Skeletal muscle satellite cell (primary cell): ENCODE measurements at regions not wholly inside any gene's neighbourhood (a gene's known extent, or its start where the extent isn't known, plus 50 kb on each side); places are given as distances from the start of the nearest gene placed in this dataset.

Source experiments
- H3K27me3 ChIP-seq: 2 replicates; pipeline ENCODE4 v1.7.0; 2013; ENCODE audit warnings: low read length; ENCODE audit not compliant: control insufficient read depth, insufficient read depth
- H3K36me3 ChIP-seq: 2 replicates; pipeline ENCODE4 v1.7.0; 2013; ENCODE audit warnings: mild to moderate bottlenecking, control low read depth, low read length; ENCODE audit not compliant: insufficient read depth
- H3K4me1 ChIP-seq: 2 replicates; pipeline ENCODE4 v1.7.0; 2013; ENCODE audit warnings: low read length; ENCODE audit not compliant: control insufficient read depth, insufficient read depth
- H3K4me2 ChIP-seq: 2 replicates; pipeline ENCODE4 v1.7.0; 2013; ENCODE audit warnings: mild to moderate bottlenecking, low read length
- H3K4me3 ChIP-seq: 2 replicates; pipeline ENCODE4 v1.7.0; 2013; ENCODE audit warnings: low read length
- H3K9ac ChIP-seq: 2 replicates; pipeline ENCODE4 v1.7.0; 2013; ENCODE audit warnings: mild to moderate bottlenecking, low read depth, low read length, moderate library complexity
- H3K9me3 ChIP-seq: replicated peaks from 2 replicates; pipeline ENCODE4 v1.7.0; 2013; ENCODE audit warnings: mild to moderate bottlenecking, control low read depth, low read length

- Histone ChIP-seq H3K9ac (no peak overlapping the region), H3K36me3 (no peaks in the 10 kb centered on the region), H3K27me3 (no peaks in the 10 kb centered on the region), H3K9me3 (no peaks in the 10 kb centered on the region), H3K4me3 (no peak overlapping the region), H3K4me2 (no peak overlapping the region), H3K4me1 (peaks cover 16% of the 10 kb centered on the region)
These were observed 163.7 kb upstream of the NDUFV2 start for GRCh38 chr18:8938817-8939216.

- Histone ChIP-seq H3K36me3 (no peaks in the 10 kb centered on the region), H3K4me3 (no peak overlapping the region), H3K4me2 (no peak overlapping the region), H3K4me1 (peaks cover 34% of the 10 kb centered on the region), H3K9me3 (peaks cover 5% of the 10 kb centered on the region), H3K27me3 (no peaks in the 10 kb centered on the region), H3K9ac (no peak overlapping the region)
These were observed 160.2 kb upstream of the NDUFV2 start for GRCh38 chr18:8942021-8942908.

GRCh38 chr18:8942909-8943545, 159.5 kb upstream of the NDUFV2 start:
- no peak overlapping the region for H3K9ac ChIP-seq
- no peaks in the 10 kb centered on the region for H3K27me3 ChIP-seq
- peaks cover 5% of the 10 kb centered on the region for H3K9me3 ChIP-seq
- no peak overlapping the region for H3K4me3 ChIP-seq
- H3K36me3 ChIP-seq = no peaks in the 10 kb centered on the region
- H3K4me2 ChIP-seq = no peak overlapping the region
- H3K4me1 ChIP-seq = peaks cover 35% of the 10 kb centered on the region

- peak overlapping the region; percentile 10 for H3K4me2 ChIP-seq
- H3K9ac ChIP-seq = no peak overlapping the region
- no peaks in the 10 kb centered on the region for H3K36me3 ChIP-seq
- peaks cover 43% of the 10 kb centered on the region for H3K4me1 ChIP-seq
- H3K27me3 ChIP-seq = no peaks in the 10 kb centered on the region
- H3K4me3 ChIP-seq = no peak overlapping the region
- H3K9me3 ChIP-seq = peaks cover 5% of the 10 kb centered on the region
These were observed 158.3 kb upstream of the NDUFV2 start for GRCh38 chr18:8943900-8944870.

GRCh38 chr18:8944871-8945245, 157.6 kb upstream of the NDUFV2 start:
- Histone ChIP-seq H3K36me3 (no peaks in the 10 kb centered on the region), H3K4me1 (peaks cover 50% of the 10 kb centered on the region), H3K27me3 (no peaks in the 10 kb centered on the region), H3K9me3 (peaks cover 5% of the 10 kb centered on the region), H3K4me3 (no peak overlapping the region), H3K9ac (peak overlapping the region; percentile 61), H3K4me2 (no peak overlapping the region)

- Histone ChIP-seq H3K9me3 (peaks cover 5% of the 10 kb centered on the region), H3K4me1 (peaks cover 50% of the 10 kb centered on the region), H3K4me2 (peak overlapping the region; percentile 36), H3K27me3 (no peaks in the 10 kb centered on the region), H3K9ac (peak overlapping the region; percentile 61), H3K4me3 (no peak overlapping the region), H3K36me3 (no peaks in the 10 kb centered on the region)
These were observed 157.0 kb upstream of the NDUFV2 start for GRCh38 chr18:8945514-8945913.

- Histone ChIP-seq H3K9ac (peak overlapping the region; percentile 61), H3K9me3 (peaks cover 5% of the 10 kb centered on the region), H3K27me3 (no peaks in the 10 kb centered on the region), H3K4me3 (no peak overlapping the region), H3K4me1 (peaks cover 50% of the 10 kb centered on the region), H3K36me3 (no peaks in the 10 kb centered on the region), H3K4me2 (peak overlapping the region; percentile 36)
These were observed 156.2 kb upstream of the NDUFV2 start for GRCh38 chr18:8946066-8946838.

GRCh38 chr18:8947566-8947965, 154.9 kb upstream of the NDUFV2 start:
- H3K9me3 ChIP-seq = peaks cover 5% of the 10 kb centered on the region
- no peaks in the 10 kb centered on the region for H3K36me3 ChIP-seq
- H3K27me3 ChIP-seq = no peaks in the 10 kb centered on the region
- no peak overlapping the region for H3K4me3 ChIP-seq
- peaks cover 55% of the 10 kb centered on the region for H3K4me1 ChIP-seq
- H3K9ac ChIP-seq = no peak overlapping the region
- no peak overlapping the region for H3K4me2 ChIP-seq

GRCh38 chr18:8948011-8948410, 154.5 kb upstream of the NDUFV2 start:
- H3K4me3 ChIP-seq = peak overlapping the region; percentile 52
- H3K36me3 ChIP-seq = no peaks in the 10 kb centered on the region
- no peaks in the 10 kb centered on the region for H3K27me3 ChIP-seq
- peak overlapping the region; percentile 56 for H3K9ac ChIP-seq
- peak overlapping the region; percentile 74 for H3K4me2 ChIP-seq
- H3K4me1 ChIP-seq = peaks cover 57% of the 10 kb centered on the region
- H3K9me3 ChIP-seq = peaks cover 5% of the 10 kb centered on the region

GRCh38 chr18:8948471-8949149, 153.9 kb upstream of the NDUFV2 start:
- no peaks in the 10 kb centered on the region for H3K27me3 ChIP-seq
- H3K4me2 ChIP-seq = peak overlapping the region; percentile 74
- H3K4me1 ChIP-seq = peaks cover 60% of the 10 kb centered on the region
- H3K9ac ChIP-seq = peak overlapping the region; percentile 56
- peaks cover 5% of the 10 kb centered on the region for H3K9me3 ChIP-seq
- H3K36me3 ChIP-seq = no peaks in the 10 kb centered on the region
- peak overlapping the region; percentile 52 for H3K4me3 ChIP-seq
